ENCODE measurements at regions not wholly inside any gene's neighbourhood (a gene's known extent, or its start where the extent isn't known, plus 50 kb on each side); places are given as distances from the start of the nearest gene placed in this dataset.

GRCh38 chr1:55541296-55541695 lies 326.1 kb upstream of the USP24 start:
- DNase-seq = no peak
- Histone ChIP-seq H3K4me3 (no peak overlapping the region), H3K4me1 (ENCODE audit: control insufficient read depth in 5 of 5, insufficient read depth in 5 of 5, low read length in 5 of 5) (no peaks in the 10 kb centered on the region), H3K27me3 (ENCODE audit: control insufficient read depth in 3 of 3, insufficient read depth in 3 of 3, low read length in 2 of 3) (no peaks in the 10 kb centered on the region), H3K9me3 (ENCODE audit: control insufficient read depth in 4 of 4, insufficient read depth in 3 of 4, low read length in 3 of 4) (no peaks in the 10 kb centered on the region), H3K36me3 (ENCODE audit: control insufficient read depth in 4 of 4, insufficient read depth in 4 of 4, low read length in 4 of 4) (no peaks in the 10 kb centered on the region), H3K9ac (ENCODE audit: insufficient read depth in 1 of 2, low read length in 2 of 2) (no peak overlapping the region), H3K27ac (ENCODE audit: low read depth in 1 of 2, low read length in 1 of 2) (no peak overlapping the region)
- no peak for ATAC-seq (ENCODE audit: insufficient read depth, low FRiP score)
- TF ChIP-seq, protein P1, sequence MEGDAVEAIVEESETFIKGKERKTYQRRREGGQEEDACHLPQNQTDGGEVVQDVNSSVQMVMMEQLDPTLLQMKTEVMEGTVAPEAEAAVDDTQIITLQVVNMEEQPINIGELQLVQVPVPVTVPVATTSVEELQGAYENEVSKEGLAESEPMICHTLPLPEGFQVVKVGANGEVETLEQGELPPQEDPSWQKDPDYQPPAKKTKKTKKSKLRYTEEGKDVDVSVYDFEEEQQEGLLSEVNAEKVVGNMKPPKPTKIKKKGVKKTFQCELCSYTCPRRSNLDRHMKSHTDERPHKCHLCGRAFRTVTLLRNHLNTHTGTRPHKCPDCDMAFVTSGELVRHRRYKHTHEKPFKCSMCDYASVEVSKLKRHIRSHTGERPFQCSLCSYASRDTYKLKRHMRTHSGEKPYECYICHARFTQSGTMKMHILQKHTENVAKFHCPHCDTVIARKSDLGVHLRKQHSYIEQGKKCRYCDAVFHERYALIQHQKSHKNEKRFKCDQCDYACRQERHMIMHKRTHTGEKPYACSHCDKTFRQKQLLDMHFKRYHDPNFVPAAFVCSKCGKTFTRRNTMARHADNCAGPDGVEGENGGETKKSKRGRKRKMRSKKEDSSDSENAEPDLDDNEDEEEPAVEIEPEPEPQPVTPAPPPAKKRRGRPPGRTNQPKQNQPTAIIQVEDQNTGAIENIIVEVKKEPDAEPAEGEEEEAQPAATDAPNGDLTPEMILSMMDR (IDR thresholded peaks at IDR 0.05; ENCODE audit: control extremely low read depth, extremely low read depth) = no peak
- 99 to 100% methylated on average over 1 of the region's 1 CpG for WGBS, 2 donors

- TF ChIP-seq, protein P1 (IDR thresholded peaks at IDR 0.05; ENCODE audit: control extremely low read depth, extremely low read depth) = no peak
- no peak for ATAC-seq (ENCODE audit: insufficient read depth, low FRiP score)
- Histone ChIP-seq H3K9me3 (ENCODE audit: control insufficient read depth in 4 of 4, insufficient read depth in 3 of 4, low read length in 3 of 4) (no peaks in the 10 kb centered on the region), H3K27me3 (ENCODE audit: control insufficient read depth in 3 of 3, insufficient read depth in 3 of 3, low read length in 2 of 3) (no peaks in the 10 kb centered on the region), H3K9ac (ENCODE audit: insufficient read depth in 1 of 2, low read length in 2 of 2) (no peak overlapping the region), H3K4me3 (no peak overlapping the region), H3K27ac (ENCODE audit: low read depth in 1 of 2, low read length in 1 of 2) (no peak overlapping the region), H3K36me3 (ENCODE audit: control insufficient read depth in 4 of 4, insufficient read depth in 4 of 4, low read length in 4 of 4) (no peaks in the 10 kb centered on the region), H3K4me1 (ENCODE audit: control insufficient read depth in 5 of 5, insufficient read depth in 5 of 5, low read length in 5 of 5) (no peaks in the 10 kb centered on the region)
- 80 to 88% methylated on average over 5 of the region's 5 CpGs for WGBS, 2 donors
- no peak for DNase-seq
These were observed 324.7 kb upstream of the USP24 start for GRCh38 chr1:55539652-55540512.

DNA sequence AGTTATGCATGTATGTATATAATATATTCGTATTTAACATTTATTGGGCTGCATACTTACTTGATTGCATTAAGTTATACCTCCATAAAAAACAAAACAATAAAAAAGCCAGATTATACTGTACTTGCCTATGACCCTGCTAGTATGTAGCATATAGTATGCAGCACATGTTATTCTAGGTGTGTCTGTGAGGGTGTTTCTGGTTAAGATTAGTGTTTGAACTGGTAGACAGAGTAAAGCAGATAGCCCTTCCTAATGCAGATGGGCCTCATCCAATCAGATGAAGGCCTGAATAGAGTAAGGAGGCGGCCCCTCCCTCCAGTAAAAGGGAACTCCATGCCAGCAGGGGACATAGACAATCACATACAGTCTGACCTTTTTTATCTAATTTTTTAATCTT lies 323.3 kb upstream of the USP24 start:
- no peak for ATAC-seq (ENCODE audit: insufficient read depth, low FRiP score)
- Histone ChIP-seq H3K9me3 (ENCODE audit: control insufficient read depth in 4 of 4, insufficient read depth in 3 of 4, low read length in 3 of 4) (no peaks in the 10 kb centered on the region), H3K36me3 (ENCODE audit: control insufficient read depth in 4 of 4, insufficient read depth in 4 of 4, low read length in 4 of 4) (no peaks in the 10 kb centered on the region), H3K27ac (ENCODE audit: low read depth in 1 of 2, low read length in 1 of 2) (no peak overlapping the region), H3K4me1 (ENCODE audit: control insufficient read depth in 5 of 5, insufficient read depth in 5 of 5, low read length in 5 of 5) (no peaks in the 10 kb centered on the region), H3K27me3 (ENCODE audit: control insufficient read depth in 3 of 3, insufficient read depth in 3 of 3, low read length in 2 of 3) (no peaks in the 10 kb centered on the region), H3K4me3 (no peak overlapping the region), H3K9ac (ENCODE audit: insufficient read depth in 1 of 2, low read length in 2 of 2) (no peak overlapping the region)
- no peak for DNase-seq
- TF ChIP-seq, protein P1 (IDR thresholded peaks at IDR 0.05; ENCODE audit: control extremely low read depth, extremely low read depth) = no peak
- WGBS, 2 donors = 92 to 94% methylated on average over 2 of the region's 2 CpGs

DNA sequence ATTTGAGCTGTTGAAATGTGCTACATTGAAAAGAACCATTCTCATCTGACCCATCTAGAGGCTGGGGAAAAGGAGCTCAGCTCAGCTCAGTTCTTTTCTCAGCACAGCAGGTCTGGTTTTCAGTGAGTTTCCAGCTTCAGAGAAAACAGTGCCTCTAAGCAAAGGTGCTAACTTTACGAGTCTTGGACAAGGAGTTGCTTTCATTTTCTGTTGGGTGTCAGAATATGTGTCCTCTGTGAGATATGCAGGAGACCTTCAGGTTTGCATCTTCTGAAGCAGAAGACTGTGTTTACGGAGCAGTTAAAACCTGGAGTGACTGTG lies 321.3 kb upstream of the USP24 start:
- WGBS, 2 donors = 70 to 78% methylated on average over 2 of the region's 2 CpGs
- DNase-seq = no peak
- H3K9ac ChIP-seq (ENCODE audit: insufficient read depth in 1 of 2, low read length in 2 of 2) = no peak overlapping the region
- no peak overlapping the region for H3K4me3 ChIP-seq
- H3K36me3 ChIP-seq (ENCODE audit: control insufficient read depth in 4 of 4, insufficient read depth in 4 of 4, low read length in 4 of 4) = no peaks in the 10 kb centered on the region
- no peak for ATAC-seq (ENCODE audit: insufficient read depth, low FRiP score)
- TF ChIP-seq, protein P1 (IDR thresholded peaks at IDR 0.05; ENCODE audit: control extremely low read depth, extremely low read depth) = no peak
- no peaks in the 10 kb centered on the region for H3K4me1 ChIP-seq (ENCODE audit: control insufficient read depth in 5 of 5, insufficient read depth in 5 of 5, low read length in 5 of 5)
- no peak overlapping the region for H3K27ac ChIP-seq (ENCODE audit: low read depth in 1 of 2, low read length in 1 of 2)
- H3K27me3 ChIP-seq (ENCODE audit: control insufficient read depth in 3 of 3, insufficient read depth in 3 of 3, low read length in 2 of 3) = no peaks in the 10 kb centered on the region
- no peaks in the 10 kb centered on the region for H3K9me3 ChIP-seq (ENCODE audit: control insufficient read depth in 4 of 4, insufficient read depth in 3 of 4, low read length in 3 of 4)
